ENCODE measurements at regions not wholly inside any gene's neighbourhood (a gene's known extent, or its start where the extent isn't known, plus 50 kb on each side); places are given as distances from the start of the nearest gene placed in this dataset.

DNA sequence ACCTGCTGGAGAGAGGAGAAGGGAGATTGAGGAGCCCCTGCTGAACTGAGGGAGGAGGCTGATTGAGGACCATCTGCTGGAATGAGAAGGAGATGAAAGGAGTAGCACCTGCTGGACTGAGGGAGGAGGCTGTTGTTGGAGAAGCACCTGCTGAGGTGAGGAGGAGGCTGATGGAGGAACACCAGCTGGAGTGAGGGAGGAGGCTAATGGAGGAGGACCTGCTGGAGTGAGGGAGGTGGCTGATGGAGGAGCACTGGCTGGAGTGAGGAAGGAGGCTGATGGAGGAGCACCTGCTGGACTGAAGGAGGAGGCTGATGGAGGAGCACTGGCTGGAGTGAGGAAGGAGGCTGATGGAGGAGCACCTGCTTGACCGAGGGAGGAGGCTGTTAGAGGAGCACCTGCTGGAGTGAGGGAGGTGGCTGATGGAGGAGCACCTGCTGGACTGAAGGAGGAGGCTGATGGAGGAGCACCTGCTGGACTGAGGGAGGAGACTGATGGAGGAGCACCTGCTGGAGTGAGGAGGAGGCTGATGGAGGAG, 409.2 kb upstream of the MYT1L start:
- CTCF ChIA-PET: no interaction called here

DNA sequence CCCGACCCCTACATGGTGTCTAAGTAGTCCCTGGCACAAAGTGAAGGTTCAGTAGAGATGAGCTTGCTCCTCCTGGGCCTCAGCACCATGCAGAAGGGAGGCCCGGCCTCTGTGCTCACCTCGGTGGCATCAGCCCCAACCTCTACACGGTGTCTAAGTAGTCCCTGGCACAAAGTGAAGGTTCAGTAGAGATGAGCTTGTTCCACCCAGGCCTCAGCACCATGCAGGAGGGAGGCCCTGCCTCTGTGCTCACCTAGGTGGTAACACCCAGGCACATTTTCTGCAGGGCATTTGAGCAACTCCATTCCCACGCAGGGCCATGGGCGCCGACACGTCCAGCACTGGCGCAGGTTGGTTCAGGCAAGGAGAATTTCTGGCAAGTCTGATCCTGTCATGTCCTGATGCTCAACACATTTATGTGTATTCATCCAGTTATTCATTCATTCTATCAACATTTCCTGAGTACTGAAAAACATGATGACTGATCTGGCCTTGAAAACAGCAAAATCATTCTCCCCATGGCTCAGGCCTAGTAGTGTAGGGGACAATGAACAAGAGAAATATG, 408.2 kb upstream of the MYT1L start:
- TF ChIP-seq, protein P1, sequence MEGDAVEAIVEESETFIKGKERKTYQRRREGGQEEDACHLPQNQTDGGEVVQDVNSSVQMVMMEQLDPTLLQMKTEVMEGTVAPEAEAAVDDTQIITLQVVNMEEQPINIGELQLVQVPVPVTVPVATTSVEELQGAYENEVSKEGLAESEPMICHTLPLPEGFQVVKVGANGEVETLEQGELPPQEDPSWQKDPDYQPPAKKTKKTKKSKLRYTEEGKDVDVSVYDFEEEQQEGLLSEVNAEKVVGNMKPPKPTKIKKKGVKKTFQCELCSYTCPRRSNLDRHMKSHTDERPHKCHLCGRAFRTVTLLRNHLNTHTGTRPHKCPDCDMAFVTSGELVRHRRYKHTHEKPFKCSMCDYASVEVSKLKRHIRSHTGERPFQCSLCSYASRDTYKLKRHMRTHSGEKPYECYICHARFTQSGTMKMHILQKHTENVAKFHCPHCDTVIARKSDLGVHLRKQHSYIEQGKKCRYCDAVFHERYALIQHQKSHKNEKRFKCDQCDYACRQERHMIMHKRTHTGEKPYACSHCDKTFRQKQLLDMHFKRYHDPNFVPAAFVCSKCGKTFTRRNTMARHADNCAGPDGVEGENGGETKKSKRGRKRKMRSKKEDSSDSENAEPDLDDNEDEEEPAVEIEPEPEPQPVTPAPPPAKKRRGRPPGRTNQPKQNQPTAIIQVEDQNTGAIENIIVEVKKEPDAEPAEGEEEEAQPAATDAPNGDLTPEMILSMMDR (IDR thresholded peaks at IDR 0.05; ENCODE audit: insufficient read depth, low read depth, low read length): no peak

More for the DNA sequence above, 409.2 kb upstream of the MYT1L start:
- POLR2A ChIA-PET: no interaction called here
- H3K36me3 ChIP-seq (ENCODE audit: control insufficient read depth, insufficient read depth, low read length): no peaks in the 10 kb centered on the region
- TF ChIP-seq, protein P1 (IDR thresholded peaks at IDR 0.05; ENCODE audit: insufficient read depth, low read depth, low read length): no peak
- no peak for DNase-seq (ENCODE audit: low read depth)
- no peak overlapping the region for H3K4me3 ChIP-seq (ENCODE audit: low read depth, low read length)
- H3K27me3 ChIP-seq (ENCODE audit: control insufficient read depth, insufficient read depth, low read length): no peaks in the 10 kb centered on the region

GRCh38 chr2:2738684-2739083, 407.6 kb upstream of the MYT1L start:
- Histone ChIP-seq H3K36me3 (ENCODE audit: control insufficient read depth, insufficient read depth, low read length) (no peaks in the 10 kb centered on the region), H3K27me3 (ENCODE audit: control insufficient read depth, insufficient read depth, low read length) (no peaks in the 10 kb centered on the region), H3K4me3 (ENCODE audit: low read depth, low read length) (no peak overlapping the region)
- ChIA-PET CTCF (interaction anchor here (1.3 kb wide), 1 partner anchor 9 kb away, joined by 3 read pairs; no protein-coding TSS in a partner anchor), POLR2A (no interaction called here)
- TF ChIP-seq, protein P1 (IDR thresholded peaks at IDR 0.05; ENCODE audit: insufficient read depth, low read depth, low read length): no peak
- DNase-seq (ENCODE audit: low read depth): no peak

More for the DNA sequence above, 408.2 kb upstream of the MYT1L start:
- ChIA-PET CTCF (interaction anchor here (1.3 kb wide), 1 partner anchor 8 kb away, joined by 3 read pairs; no protein-coding TSS in a partner anchor), POLR2A (no interaction called here)
- no peaks in the 10 kb centered on the region for H3K27me3 ChIP-seq (ENCODE audit: control insufficient read depth, insufficient read depth, low read length)
- DNase-seq (ENCODE audit: low read depth): no peak
- no peak overlapping the region for H3K4me3 ChIP-seq (ENCODE audit: low read depth, low read length)
- H3K36me3 ChIP-seq (ENCODE audit: control insufficient read depth, insufficient read depth, low read length): no peaks in the 10 kb centered on the region

- Histone ChIP-seq H3K27me3 (ENCODE audit: control insufficient read depth, insufficient read depth, low read length) (no peaks in the 10 kb centered on the region), H3K4me3 (ENCODE audit: low read depth, low read length) (no peak overlapping the region), H3K36me3 (ENCODE audit: control insufficient read depth, insufficient read depth, low read length) (no peaks in the 10 kb centered on the region)
- TF ChIP-seq, protein P1 (IDR thresholded peaks at IDR 0.05; ENCODE audit: insufficient read depth, low read depth, low read length): no peak
- POLR2A ChIA-PET: no interaction called here
- DNase-seq (ENCODE audit: low read depth): no peak
- CTCF ChIA-PET: interaction anchor here (1.3 kb wide), 1 partner anchor 9 kb away, joined by 3 read pairs; no protein-coding TSS in a partner anchor
Measured at GRCh38 chr2:2738276-2738675, 407.2 kb upstream of the MYT1L start.

GRCh38 chr2:2735041-2735440, 404.0 kb upstream of the MYT1L start:
- TF ChIP-seq, protein P1 (IDR thresholded peaks at IDR 0.05; ENCODE audit: insufficient read depth, low read depth, low read length): no peak
- H3K4me3 ChIP-seq (ENCODE audit: low read depth, low read length): no peak overlapping the region
- POLR2A ChIA-PET: no interaction called here

More at GRCh38 chr2:2735041-2735440, 404.0 kb upstream of the MYT1L start:
- CTCF ChIA-PET: no interaction called here
- Histone ChIP-seq H3K27me3 (ENCODE audit: control insufficient read depth, insufficient read depth, low read length) (no peaks in the 10 kb centered on the region), H3K36me3 (ENCODE audit: control insufficient read depth, insufficient read depth, low read length) (no peaks in the 10 kb centered on the region)
- DNase-seq (ENCODE audit: low read depth): no peak
